Smooth muscle cell (in vitro differentiated cells): ENCODE measurements at regions not wholly inside any gene's neighbourhood (a gene's known extent, or its start where the extent isn't known, plus 50 kb on each side); places are given as distances from the start of the nearest gene placed in this dataset.

Source experiments
- DNase-seq: peaks from one replicate; lab custom pipeline; 2025; ENCODE audit not compliant: unreplicated experiment; lab: John Stamatoyannopoulos, UW
- H2AFZ ChIP-seq: fragments of 200-600 bp; sonication (generic); 2 replicates; pipeline ENCODE4 v1.6.0; 2016; ENCODE audit warnings: antibody characterized with exemption, low read depth, mild to moderate bottlenecking
- H3F3A ChIP-seq: fragments of 200-600 bp; sonication (generic); 2 replicates; pipeline ENCODE4 v1.6.0; 2017; ENCODE audit warnings: antibody characterized with exemption, low read depth
- H3K27ac ChIP-seq: fragments of 200-600 bp; sonication (generic); 2 replicates; pipeline ENCODE4 v1.5.1; 2016; ENCODE audit warnings: low read depth, mild to moderate bottlenecking
- H3K27me3 ChIP-seq: fragments of 200-600 bp; sonication (generic); 2 replicates; pipeline ENCODE4 v1.6.1; 2016; ENCODE audit warnings: low read depth, mild to moderate bottlenecking
- H3K36me3 ChIP-seq: fragments of 200-600 bp; sonication (generic); 2 replicates; pipeline ENCODE4 v1.5.1; 2016; ENCODE audit warnings: low read depth
- H3K4me1 ChIP-seq: fragments of 200-600 bp; sonication (generic); 2 replicates; pipeline ENCODE4 v1.5.1; 2016; ENCODE audit warnings: low read depth
- H3K4me2 ChIP-seq: fragments of 200-600 bp; sonication (generic); 2 replicates; pipeline ENCODE4 v1.6.0; 2016; ENCODE audit warnings: mild to moderate bottlenecking
- H3K4me3 ChIP-seq: fragments of 200-600 bp; sonication (generic); 2 replicates; pipeline ENCODE4 v1.5.1; 2016; ENCODE audit warnings: mild to moderate bottlenecking
- H3K79me2 ChIP-seq: fragments of 200-600 bp; sonication (generic); 2 replicates; pipeline ENCODE4 v1.6.0; 2016; ENCODE audit warnings: low read depth, mild to moderate bottlenecking
- H3K9ac ChIP-seq: fragments of 200-600 bp; sonication (generic); 2 replicates; pipeline ENCODE4 v1.6.0; 2016; ENCODE audit warnings: low read depth
- H3K9me3 ChIP-seq: fragments of 200-600 bp; sonication (generic); replicated peaks from 2 replicates; pipeline ENCODE4 v1.5.1; 2016; ENCODE audit warnings: low read depth
- H4K20me1 ChIP-seq: fragments of 200-600 bp; sonication (generic); 2 replicates; pipeline ENCODE4 v1.6.0; 2016; ENCODE audit warnings: low read depth
- WGBS: methylation state at CpG from one replicate; pipeline ENCODE4 v1.1.7; 2016; ENCODE audit warnings: low lambda C conversion rate; 5-methylcytosine and 5-hydroxymethylcytosine counted together
- TF ChIP-seq, protein P1 (sequence below): fragments of 200-600 bp; sonication (generic); IDR thresholded peaks from 2 replicates; pipeline ENCODE4 v1.5.1; 2017; ENCODE audit warnings: borderline replicate concordance, mild to moderate bottlenecking, antibody characterized with exemption; ENCODE audit not compliant: insufficient read depth, poor library complexity, severe bottlenecking

DNA sequence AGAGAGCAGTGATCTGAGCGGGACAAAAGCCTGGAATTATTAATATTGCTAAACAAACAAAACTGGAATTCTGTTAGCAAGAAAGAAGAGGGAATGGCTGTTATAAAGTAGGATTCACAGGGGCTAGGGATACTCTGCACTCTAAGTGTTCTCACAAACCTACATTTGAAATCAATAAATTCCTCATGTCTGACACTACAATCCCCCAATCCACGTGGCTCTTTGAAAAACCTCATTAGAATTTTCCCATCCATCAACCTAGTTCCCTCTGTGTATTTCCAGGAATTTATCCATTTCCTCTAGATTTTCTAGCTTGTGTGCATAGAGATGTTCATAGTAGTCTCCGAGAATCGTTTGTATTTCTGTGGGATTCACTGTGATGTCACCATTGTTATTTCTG is 307.5 kb downstream of the RBM26 start:
- H3K27me3 ChIP-seq, result no peaks in the 10 kb centered on the region
- no peak for DNase-seq
- no peak overlapping the region for H3K27ac ChIP-seq
- H2AFZ ChIP-seq, result no peak overlapping the region
- H4K20me1 ChIP-seq, result no peaks in the 10 kb centered on the region
- H3K4me3 ChIP-seq, result no peak overlapping the region
- WGBS, result 79% methylated on average over 4 of the region's 4 CpGs
- no peaks in the 10 kb centered on the region for H3K79me2 ChIP-seq
- H3K9ac ChIP-seq, result no peak overlapping the region
- no peaks in the 10 kb centered on the region for H3F3A ChIP-seq
- H3K36me3 ChIP-seq, result no peaks in the 10 kb centered on the region
- H3K4me2 ChIP-seq, result no peak overlapping the region
- no peaks in the 10 kb centered on the region for H3K4me1 ChIP-seq
- no peaks in the 10 kb centered on the region for H3K9me3 ChIP-seq
- TF ChIP-seq, protein P1, sequence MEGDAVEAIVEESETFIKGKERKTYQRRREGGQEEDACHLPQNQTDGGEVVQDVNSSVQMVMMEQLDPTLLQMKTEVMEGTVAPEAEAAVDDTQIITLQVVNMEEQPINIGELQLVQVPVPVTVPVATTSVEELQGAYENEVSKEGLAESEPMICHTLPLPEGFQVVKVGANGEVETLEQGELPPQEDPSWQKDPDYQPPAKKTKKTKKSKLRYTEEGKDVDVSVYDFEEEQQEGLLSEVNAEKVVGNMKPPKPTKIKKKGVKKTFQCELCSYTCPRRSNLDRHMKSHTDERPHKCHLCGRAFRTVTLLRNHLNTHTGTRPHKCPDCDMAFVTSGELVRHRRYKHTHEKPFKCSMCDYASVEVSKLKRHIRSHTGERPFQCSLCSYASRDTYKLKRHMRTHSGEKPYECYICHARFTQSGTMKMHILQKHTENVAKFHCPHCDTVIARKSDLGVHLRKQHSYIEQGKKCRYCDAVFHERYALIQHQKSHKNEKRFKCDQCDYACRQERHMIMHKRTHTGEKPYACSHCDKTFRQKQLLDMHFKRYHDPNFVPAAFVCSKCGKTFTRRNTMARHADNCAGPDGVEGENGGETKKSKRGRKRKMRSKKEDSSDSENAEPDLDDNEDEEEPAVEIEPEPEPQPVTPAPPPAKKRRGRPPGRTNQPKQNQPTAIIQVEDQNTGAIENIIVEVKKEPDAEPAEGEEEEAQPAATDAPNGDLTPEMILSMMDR, result no peak

- Histone ChIP-seq H3F3A (no peaks in the 10 kb centered on the region), H4K20me1 (no peaks in the 10 kb centered on the region), H3K4me3 (no peak overlapping the region), H2AFZ (no peak overlapping the region), H3K27me3 (no peaks in the 10 kb centered on the region), H3K27ac (no peak overlapping the region), H3K4me1 (no peaks in the 10 kb centered on the region), H3K9me3 (no peaks in the 10 kb centered on the region), H3K4me2 (no peak overlapping the region), H3K36me3 (no peaks in the 10 kb centered on the region), H3K9ac (no peak overlapping the region), H3K79me2 (no peaks in the 10 kb centered on the region)
- WGBS, result 79% methylated on average over 1 of the region's 1 CpG
- no peak for DNase-seq
- TF ChIP-seq, protein P1, result no peak
Observed at GRCh38 chr13:79097201-79097600, 308.9 kb downstream of the RBM26 start.

DNA sequence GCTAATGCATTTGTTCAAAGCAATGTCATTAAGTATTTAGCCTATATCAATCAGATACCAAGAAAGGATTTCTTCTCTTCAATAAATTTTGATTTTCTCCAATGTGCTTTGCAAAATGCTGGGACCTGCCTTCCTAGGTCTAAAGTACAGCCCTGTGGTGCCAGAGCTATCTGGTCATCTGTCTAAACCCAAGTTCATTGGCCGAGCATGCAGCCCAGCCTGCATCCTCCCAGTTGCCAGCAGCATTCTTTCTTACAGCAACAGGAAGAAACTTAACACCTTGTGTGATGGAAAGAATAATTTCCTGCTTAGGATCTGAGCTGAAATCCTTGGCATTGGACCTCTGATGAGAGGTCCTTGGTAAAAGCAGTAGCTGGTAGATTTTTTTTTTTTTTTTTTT is 310.0 kb downstream of the RBM26 start:
- TF ChIP-seq, protein P1, result no peak
- H3K4me2 ChIP-seq, result no peak overlapping the region
- H2AFZ ChIP-seq, result no peak overlapping the region
- no peaks in the 10 kb centered on the region for H4K20me1 ChIP-seq
- no peaks in the 10 kb centered on the region for H3K4me1 ChIP-seq
- 62% methylated on average over 1 of the region's 1 CpG for WGBS
- H3K4me3 ChIP-seq, result no peak overlapping the region
- DNase-seq, result no peak
- H3K36me3 ChIP-seq, result no peaks in the 10 kb centered on the region
- no peaks in the 10 kb centered on the region for H3K79me2 ChIP-seq
- no peaks in the 10 kb centered on the region for H3K27me3 ChIP-seq
- H3K27ac ChIP-seq, result no peak overlapping the region
- no peak overlapping the region for H3K9ac ChIP-seq
- H3F3A ChIP-seq, result no peaks in the 10 kb centered on the region
- no peaks in the 10 kb centered on the region for H3K9me3 ChIP-seq

GRCh38 chr13:79090552-79091124 is 315.4 kb downstream of the RBM26 start:
- no peak for DNase-seq
- Histone ChIP-seq H3K9ac (no peak overlapping the region), H3K9me3 (no peaks in the 10 kb centered on the region), H3K4me3 (no peak overlapping the region), H3K4me2 (no peak overlapping the region), H2AFZ (no peak overlapping the region), H3K27ac (no peak overlapping the region), H3K4me1 (no peaks in the 10 kb centered on the region), H3F3A (no peaks in the 10 kb centered on the region), H3K36me3 (no peaks in the 10 kb centered on the region), H4K20me1 (no peaks in the 10 kb centered on the region), H3K79me2 (no peaks in the 10 kb centered on the region), H3K27me3 (no peaks in the 10 kb centered on the region)
- WGBS, result 71% methylated on average over 4 of the region's 4 CpGs
- TF ChIP-seq, protein P1, result no peak
